Activated T-cell treated with anti-CD3 and anti-CD28 coated beads, Interleukin-2, amount 50 U/mL, for 48 hours (primary cell): ENCODE measurements at regions not wholly inside any gene's neighbourhood (a gene's known extent, or its start where the extent isn't known, plus 50 kb on each side); places are given as distances from the start of the nearest gene placed in this dataset.

Experiments used
- DNase-seq, 2 experiments: peaks; one replicate each; pipeline ENCODE4 v3.0.0-alpha.2; 2020

- no peak for DNase-seq
Measured at GRCh38 chr4:181289198-181289597, 954.0 kb upstream of the TENM3 start.

- DNase-seq: no peak
Measured at GRCh38 chr4:181291615-181292014, 951.6 kb upstream of the TENM3 start.

GRCh38 chr4:181293014-181293413 is 950.2 kb upstream of the TENM3 start:
- no peak for DNase-seq

- DNase-seq: no peak
Measured at GRCh38 chr4:181293541-181293940, 949.7 kb upstream of the TENM3 start.

GRCh38 chr4:181294421-181294820 is 948.8 kb upstream of the TENM3 start:
- no peak for DNase-seq

- DNase-seq: peak; percentile 22 to 25
Measured at GRCh38 chr4:181301735-181302710, 941.2 kb upstream of the TENM3 start.

- no peak for DNase-seq
Measured at GRCh38 chr4:181307824-181308223, 935.4 kb upstream of the TENM3 start.

GRCh38 chr4:181308476-181309312 is 934.5 kb upstream of the TENM3 start:
- no peak for DNase-seq

GRCh38 chr4:181312066-181312465 is 931.1 kb upstream of the TENM3 start:
- DNase-seq: no peak

- DNase-seq: no peak
Measured at GRCh38 chr4:181319629-181320028, 923.6 kb upstream of the TENM3 start.

GRCh38 chr4:181323061-181323460 is 920.1 kb upstream of the TENM3 start:
- no peak for DNase-seq

GRCh38 chr4:181330654-181331201 is 912.5 kb upstream of the TENM3 start:
- no peak for DNase-seq

GRCh38 chr4:181331214-181331613 is 912.0 kb upstream of the TENM3 start:
- DNase-seq: no peak

GRCh38 chr4:181345931-181346330 is 897.3 kb upstream of the TENM3 start:
- no peak for DNase-seq

GRCh38 chr4:181350615-181351415 is 892.4 kb upstream of the TENM3 start:
- DNase-seq: no peak

- no peak for DNase-seq
Measured at GRCh38 chr4:181364504-181364903, 878.7 kb upstream of the TENM3 start.

GRCh38 chr4:181365671-181366070 is 877.5 kb upstream of the TENM3 start:
- DNase-seq: no peak

GRCh38 chr4:181372014-181372413 is 871.2 kb upstream of the TENM3 start:
- no peak for DNase-seq

- no peak for DNase-seq
Measured at GRCh38 chr4:181376058-181376457, 867.1 kb upstream of the TENM3 start.

- DNase-seq: no peak
Measured at GRCh38 chr4:181388061-181388460, 855.1 kb upstream of the TENM3 start.

- no peak for DNase-seq
Measured at GRCh38 chr4:181416966-181417365, 826.2 kb upstream of the TENM3 start.

GRCh38 chr4:181418496-181418895 is 824.7 kb upstream of the TENM3 start:
- DNase-seq: no peak

GRCh38 chr4:181420950-181421349 is 822.3 kb upstream of the TENM3 start:
- no peak for DNase-seq
